ENCODE measurements at regions not wholly inside any gene's neighbourhood (a gene's known extent, or its start where the extent isn't known, plus 50 kb on each side); places are given as distances from the start of the nearest gene placed in this dataset.

DNA sequence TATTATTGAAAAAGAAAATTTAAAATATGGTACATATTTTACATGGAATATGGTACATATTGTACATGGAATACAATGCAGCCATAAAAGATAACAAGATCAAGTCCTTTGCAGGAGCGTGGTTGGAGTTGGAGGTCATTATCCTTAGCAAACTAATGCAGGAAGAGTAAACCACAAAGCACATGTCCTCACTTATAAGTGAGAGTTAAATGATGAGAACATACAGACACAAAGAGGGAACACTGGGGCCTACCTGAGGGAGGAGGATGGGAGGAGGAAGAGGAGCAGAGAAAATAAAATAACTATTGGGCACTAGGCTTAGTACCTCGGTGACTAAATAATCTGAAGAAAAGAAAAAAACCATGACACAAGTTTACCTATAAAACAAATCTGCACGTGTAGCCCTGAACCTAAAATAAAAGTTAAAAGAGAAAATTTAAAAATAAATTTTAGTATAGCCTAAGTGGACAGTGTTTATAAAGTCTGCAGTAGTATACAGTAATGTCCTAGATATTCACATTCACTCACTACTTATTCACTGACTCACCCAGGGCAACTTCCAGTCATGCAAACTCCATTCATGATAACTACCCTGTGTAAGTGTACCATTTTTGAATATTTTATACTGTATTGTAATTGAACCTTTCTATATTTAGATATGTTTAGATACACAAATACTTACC lies 204.4 kb downstream of the FAM76B start:
- TF ChIP-seq CTCF (IDR thresholded peaks at IDR 0.05): no peak
- no peak for TF ChIP-seq POLR2A (IDR thresholded peaks at IDR 0.05)
- no peaks in the 10 kb centered on the region for H3K9me3 ChIP-seq
- no peak for DNase-seq
- H3K4me3 ChIP-seq: no peak overlapping the region
- H3K27me3 ChIP-seq: no peaks in the 10 kb centered on the region
- no peaks in the 10 kb centered on the region for H3K4me1 ChIP-seq
- H3K27ac ChIP-seq: no peak overlapping the region
- no peaks in the 10 kb centered on the region for H3K36me3 ChIP-seq

DNA sequence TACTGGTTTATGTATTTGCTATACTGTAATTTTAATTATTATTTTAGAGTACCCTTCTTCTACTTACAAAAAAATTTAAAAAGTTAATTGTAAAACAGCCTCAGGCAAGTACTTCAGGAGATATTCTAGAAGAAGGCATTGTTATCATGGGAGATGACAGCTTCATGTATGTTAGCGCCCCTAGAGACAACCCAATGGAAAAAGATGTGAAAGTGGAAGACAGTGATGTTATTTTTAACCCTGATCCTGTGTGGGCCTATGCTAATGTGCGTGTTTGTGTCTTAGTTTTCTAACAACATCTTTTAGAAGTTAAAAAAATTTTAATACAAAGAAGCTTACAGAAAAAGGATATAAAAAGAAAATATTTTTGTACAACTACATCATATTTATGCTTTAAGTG lies 205.0 kb downstream of the FAM76B start:
- Histone ChIP-seq H3K36me3 (no peaks in the 10 kb centered on the region), H3K27ac (no peak overlapping the region), H3K4me1 (no peaks in the 10 kb centered on the region), H3K27me3 (no peaks in the 10 kb centered on the region), H3K9me3 (no peaks in the 10 kb centered on the region), H3K4me3 (no peak overlapping the region)
- no peak for TF ChIP-seq POLR2A (IDR thresholded peaks at IDR 0.05)
- TF ChIP-seq CTCF (IDR thresholded peaks at IDR 0.05): no peak
- no peak for DNase-seq

GRCh38 chr11:95584180-95584579 lies 205.4 kb downstream of the FAM76B start:
- DNase-seq: no peak
- TF ChIP-seq POLR2A (IDR thresholded peaks at IDR 0.05) (no peak), CTCF (IDR thresholded peaks at IDR 0.05) (no peak)
- Histone ChIP-seq H3K27me3 (no peaks in the 10 kb centered on the region), H3K4me1 (no peaks in the 10 kb centered on the region), H3K9me3 (no peaks in the 10 kb centered on the region), H3K36me3 (no peaks in the 10 kb centered on the region), H3K4me3 (no peak overlapping the region), H3K27ac (no peak overlapping the region)

GRCh38 chr11:95577716-95578460 lies 211.7 kb downstream of the FAM76B start:
- Histone ChIP-seq H3K27me3 (no peaks in the 10 kb centered on the region), H3K9me3 (no peaks in the 10 kb centered on the region), H3K27ac (no peak overlapping the region), H3K36me3 (no peaks in the 10 kb centered on the region), H3K4me3 (no peak overlapping the region), H3K4me1 (no peaks in the 10 kb centered on the region)
- DNase-seq: no peak
- no peak for TF ChIP-seq CTCF (IDR thresholded peaks at IDR 0.05)
- no peak for TF ChIP-seq POLR2A (IDR thresholded peaks at IDR 0.05)

- no peak overlapping the region for H3K4me3 ChIP-seq
- H3K9me3 ChIP-seq: no peaks in the 10 kb centered on the region
- TF ChIP-seq POLR2A (IDR thresholded peaks at IDR 0.05) (no peak), CTCF (IDR thresholded peaks at IDR 0.05) (no peak)
- H3K4me1 ChIP-seq: no peaks in the 10 kb centered on the region
- no peaks in the 10 kb centered on the region for H3K27me3 ChIP-seq
- H3K36me3 ChIP-seq: no peaks in the 10 kb centered on the region
- DNase-seq: no peak
- H3K27ac ChIP-seq: no peak overlapping the region
These were observed 213.3 kb downstream of the FAM76B start for GRCh38 chr11:95576146-95576845.

Data from Peyer's patch (tissue), 4 donors.